PC-3 (cell line): ENCODE measurements at regions not wholly inside any gene's neighbourhood (a gene's known extent, or its start where the extent isn't known, plus 50 kb on each side); places are given as distances from the start of the nearest gene placed in this dataset.

Experiments
- ATAC-seq: fragments of 200-7000 bp; cut with Tn5 transposase; 2 replicates; pipeline ENCODE4 v1.9.1; 2020; ENCODE audit warnings: mild to moderate bottlenecking, moderate library complexity
- BruUV-seq: library from RNA; stranded (reverse); fragments of 400-500 nt; replicated peaks from 2 replicates; lab custom pipeline; 2021; lab: Mats Ljungman, UMichigan
- CTCF ChIA-PET: fragments of 300-600 bp; sonication (Branson Sonifier 250); formaldehyde crosslinking; loops from one replicate; lab custom pipeline; 2022; ENCODE audit warnings: antibody characterized with exemption; lab: Charles Lee
- POLR2A ChIA-PET: fragments of 300-600 bp; sonication (Branson Sonifier 250); formaldehyde crosslinking; loops from one replicate; lab custom pipeline; 2022; ENCODE audit warnings: antibody characterized with exemption; ENCODE audit not compliant: unreplicated experiment; lab: Charles Lee
- DNase-seq: peaks from one replicate; pipeline ENCODE4 v3.0.0-alpha.2; 2015
- H2AFZ ChIP-seq: fragments of 300-600 bp; sonication (generic); 2 replicates; pipeline ENCODE4 v1.6.0; 2016; ENCODE audit warnings: antibody characterized with exemption, low read length
- H3F3A ChIP-seq: fragments of 300-600 bp; sonication (generic); one replicate; pipeline ENCODE4 v1.6.0; 2017; ENCODE audit warnings: antibody characterized with exemption, low read length, control low read depth, mild to moderate bottlenecking; ENCODE audit not compliant: unreplicated experiment
- H3K27ac ChIP-seq: fragments of 300-600 bp; sonication (generic); 2 replicates; pipeline ENCODE4 v1.5.1; 2016; ENCODE audit warnings: mild to moderate bottlenecking, low read length
- H3K27me3 ChIP-seq: fragments of 300-600 bp; sonication (generic); 2 replicates; pipeline ENCODE4 v1.6.1; 2016; ENCODE audit warnings: low read length, mixed read lengths
- H3K36me3 ChIP-seq: fragments of 300-600 bp; sonication (generic); 2 replicates; pipeline ENCODE4 v1.6.1; 2016; ENCODE audit warnings: low read depth, mixed run types, low read length, mixed read lengths
- H3K4me1 ChIP-seq: fragments of 300-600 bp; sonication (generic); 2 replicates; pipeline ENCODE4 v1.5.1; 2016; ENCODE audit warnings: low read length; ENCODE audit not compliant: insufficient read depth
- H3K4me2 ChIP-seq: fragments of 300-600 bp; sonication (generic); 2 replicates; pipeline ENCODE4 v1.6.0; 2016; ENCODE audit warnings: low read length
- H3K4me3 ChIP-seq: fragments of 300-600 bp; sonication (generic); 2 replicates; pipeline ENCODE4 v1.5.1; 2016; ENCODE audit warnings: mild to moderate bottlenecking, low read length, mixed read lengths
- H3K79me2 ChIP-seq: fragments of 300-600 bp; sonication (generic); 2 replicates; pipeline ENCODE4 v1.6.1; 2017; ENCODE audit warnings: low read length, mixed read lengths
- H3K9ac ChIP-seq: fragments of 300-600 bp; sonication (generic); 2 replicates; pipeline ENCODE4 v1.6.0; 2016; ENCODE audit warnings: mild to moderate bottlenecking, low read length
- H3K9me2 ChIP-seq: fragments of 300-600 bp; sonication (generic); replicated peaks from 2 replicates; pipeline ENCODE4 v1.6.1; 2016; ENCODE audit warnings: mixed run types, low read length, mixed read lengths
- H3K9me3 ChIP-seq: fragments of 300-600 bp; sonication (generic); 2 replicates; pipeline ENCODE4 v1.6.1; 2016; ENCODE audit warnings: low read length, mixed read lengths
- H4K20me1 ChIP-seq: fragments of 300-600 bp; sonication (generic); 2 replicates; pipeline ENCODE4 v1.6.1; 2016; ENCODE audit warnings: low read length, mixed read lengths
- CTCF ChIP-seq: fragments of 300-600 bp; sonication (generic); conservative IDR thresholded peaks from 2 replicates; pipeline ENCODE4 v1.5.1; 2017; ENCODE audit warnings: antibody characterized with exemption, low read depth, mild to moderate bottlenecking, low read length
- EZH2 ChIP-seq: fragments of 300-600 bp; sonication (generic); IDR thresholded peaks from one replicate; pipeline ENCODE4 v1.6.1; 2017; ENCODE audit warnings: antibody characterized with exemption, mild to moderate bottlenecking, low read length; ENCODE audit not compliant: unreplicated experiment
- EZH2phosphoT487 ChIP-seq: fragments of 300-600 bp; sonication (generic); IDR thresholded peaks from 2 replicates; pipeline ENCODE4 v1.6.1; 2018; ENCODE audit warnings: mild to moderate bottlenecking, antibody characterized with exemption, low read length, borderline replicate concordance
- intact Hi-C: fragments of 100-400 bp; cut with micrococcal nuclease; formaldehyde crosslinking; loops from 2 replicates; pipeline ENCODE4 v1.9.0; 2023

- no peak overlapping the region for H3K9ac ChIP-seq
- H4K20me1 ChIP-seq, result no peaks in the 10 kb centered on the region
- no peaks in the 10 kb centered on the region for H3K79me2 ChIP-seq
- H3K36me3 ChIP-seq, result no peaks in the 10 kb centered on the region
- no peaks in the 10 kb centered on the region for H3K9me2 ChIP-seq
- H3K27me3 ChIP-seq, result no peaks in the 10 kb centered on the region
- BruUV-seq, result no TSS peak
- no peaks in the 10 kb centered on the region for H3F3A ChIP-seq
- ChIA-PET CTCF (no interaction called here), POLR2A (no interaction called here)
- H2AFZ ChIP-seq, result 0 out of 2 replicates have a peak overlapping the region, but pooled peaks have one; percentile 39
- no peaks in the 10 kb centered on the region for H3K9me3 ChIP-seq
- H3K4me2 ChIP-seq, result peak overlapping the region; percentile 56
- H3K4me1 ChIP-seq, result peaks cover 6% of the 10 kb centered on the region; the same call in 1 of the 2 replicates
- intact Hi-C loops, result no loop called here
- TF ChIP-seq EZH2 (no peak), EZH2phosphoT487 (no peak), CTCF (no peak)
- ATAC-seq (no peak), DNase-seq (no peak)
- H3K4me3 ChIP-seq, result no peak overlapping the region
- H3K27ac ChIP-seq, result peak overlapping the region; percentile 0; the same call in 1 of the 2 replicates
These were observed 840.4 kb downstream of the USP25 start for GRCh38 chr21:16570171-16570570.

DNA sequence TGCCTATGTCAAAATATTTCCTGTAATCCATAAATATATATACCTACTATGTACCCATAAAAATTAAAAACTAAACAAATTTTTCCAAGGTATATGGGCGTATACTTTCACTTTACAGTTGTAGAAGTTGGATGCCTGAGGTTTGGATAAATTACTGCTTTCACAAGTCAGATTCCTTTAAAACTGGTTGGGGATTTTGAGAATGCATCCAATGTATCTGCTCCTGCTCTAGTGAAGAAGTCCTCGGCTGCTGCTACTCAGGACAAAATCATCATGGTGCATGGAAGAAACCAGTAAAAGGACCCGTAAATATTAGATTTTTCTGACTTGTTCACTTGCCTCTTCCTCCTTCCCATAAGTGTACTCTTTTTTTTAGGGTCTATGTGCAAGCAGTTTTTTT, 841.1 kb downstream of the USP25 start:
- Histone ChIP-seq H4K20me1 (no peaks in the 10 kb centered on the region), H3F3A (no peaks in the 10 kb centered on the region), H3K27me3 (no peaks in the 10 kb centered on the region), H3K4me3 (peak overlapping the region; percentile 33), H3K79me2 (no peaks in the 10 kb centered on the region), H3K9me2 (no peaks in the 10 kb centered on the region), H3K27ac (peak overlapping the region; percentile 0; the same call in 1 of the 2 replicates), H3K4me2 (peak overlapping the region; percentile 56), H3K4me1 (peaks cover 6% of the 10 kb centered on the region; the same call in 1 of the 2 replicates), H3K36me3 (no peaks in the 10 kb centered on the region), H3K9me3 (no peaks in the 10 kb centered on the region), H3K9ac (no peak overlapping the region), H2AFZ (peak overlapping the region; percentile 46; the same call in 1 of the 2 replicates)
- POLR2A ChIA-PET, result no interaction called here
- no TSS peak for BruUV-seq
- intact Hi-C loops, result no loop called here
- no peak for DNase-seq
- no peak for TF ChIP-seq EZH2
- TF ChIP-seq CTCF, result no peak
- TF ChIP-seq EZH2phosphoT487, result no peak
- CTCF ChIA-PET, result no interaction called here
- ATAC-seq, result no peak

GRCh38 chr21:16571594-16571993, 841.8 kb downstream of the USP25 start:
- intact Hi-C loops, result no loop called here
- DNase-seq, result no peak
- H3K4me2 ChIP-seq, result peak overlapping the region; percentile 56
- no peak overlapping the region for H3K9ac ChIP-seq
- TF ChIP-seq CTCF, result no peak
- no peak for TF ChIP-seq EZH2
- TF ChIP-seq EZH2phosphoT487, result no peak
- no peaks in the 10 kb centered on the region for H3K79me2 ChIP-seq
- H3K9me3 ChIP-seq, result no peaks in the 10 kb centered on the region
- H3K27me3 ChIP-seq, result no peaks in the 10 kb centered on the region
- H3K27ac ChIP-seq, result peak overlapping the region; percentile 10; the same call in 1 of the 2 replicates
- no peak for ATAC-seq
- H3K4me3 ChIP-seq, result no peak overlapping the region
- no TSS peak for BruUV-seq
- no peaks in the 10 kb centered on the region for H3F3A ChIP-seq
- no peaks in the 10 kb centered on the region for H3K9me2 ChIP-seq
- POLR2A ChIA-PET, result no interaction called here
- no peaks in the 10 kb centered on the region for H3K36me3 ChIP-seq
- H3K4me1 ChIP-seq, result peaks cover 6% of the 10 kb centered on the region; the same call in 1 of the 2 replicates
- CTCF ChIA-PET, result no interaction called here
- H2AFZ ChIP-seq, result peak overlapping the region; percentile 46; the same call in 1 of the 2 replicates
- H4K20me1 ChIP-seq, result no peaks in the 10 kb centered on the region
